ENCODE measurements at regions not wholly inside any gene's neighbourhood (a gene's known extent, or its start where the extent isn't known, plus 50 kb on each side); places are given as distances from the start of the nearest gene placed in this dataset.
A peak's percentile ranks its signal among the peaks of the same experiment; 100 is the strongest.
"Not testable (repeated sequence)": the region's sequence is repeated elsewhere in the genome, so short reads cannot be mapped to it uniquely, and the experiment has no call there.

- Mint-ChIP-seq H3K27me3 (ENCODE audit: low read depth in 3 of 3) (peaks cover 5 to 19% (median 12%) of the 10 kb centered on the region in 3 donors), H3K4me1 (no peaks in the 10 kb centered on the region), H3K36me3 (no peaks in the 10 kb centered on the region)
Observed at GRCh38 chr1:29387210-29387609, 150.9 kb downstream of the PTPRU start.

DNA sequence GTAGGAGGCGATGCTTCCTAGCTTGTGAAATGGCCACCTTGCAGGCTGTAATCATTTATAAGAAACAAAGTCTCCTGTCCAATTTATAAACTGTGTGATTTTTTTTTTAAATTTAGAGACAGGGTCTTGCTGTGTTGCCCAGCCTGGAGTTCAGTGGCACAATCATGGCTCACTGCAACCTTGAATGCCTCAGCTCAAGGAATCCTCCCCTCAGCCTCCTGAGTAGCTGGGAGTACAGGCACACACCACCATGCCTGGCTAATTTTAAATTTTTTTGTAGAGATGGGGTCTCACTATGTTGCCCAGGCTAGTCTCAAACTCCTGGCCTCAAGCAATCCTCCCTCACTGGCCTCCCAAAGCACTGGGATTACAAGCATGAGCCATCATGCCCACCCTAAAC, 150.1 kb downstream of the PTPRU start:
- H3K27ac Mint-ChIP-seq, H3K36me3 Mint-ChIP-seq, DNase-seq, H3K9me3 Mint-ChIP-seq, H3K4me3 Mint-ChIP-seq, H3K4me1 Mint-ChIP-seq: not testable (repeated sequence)
- H3K27me3 Mint-ChIP-seq (ENCODE audit: low read depth in 3 of 3): peaks cover 5 to 19% (median 11%) of the 10 kb centered on the region in 3 donors

More at GRCh38 chr1:29387210-29387609, 150.9 kb downstream of the PTPRU start:
- H3K27ac Mint-ChIP-seq: no peak overlapping the region
- DNase-seq: no peak
- H3K4me3 Mint-ChIP-seq: no peak overlapping the region
- H3K9me3 Mint-ChIP-seq: no peaks in the 10 kb centered on the region

- Mint-ChIP-seq H3K27me3 (ENCODE audit: low read depth in 3 of 3) (peaks cover 5 to 19% (median 11%) of the 10 kb centered on the region in 3 donors), H3K4me1 (no peaks in the 10 kb centered on the region), H3K4me3 (no peak overlapping the region), H3K9me3 (no peaks in the 10 kb centered on the region), H3K36me3 (no peaks in the 10 kb centered on the region), H3K27ac (no peak overlapping the region)
- DNase-seq: no peak
Observed at GRCh38 chr1:29385966-29386365, 149.6 kb downstream of the PTPRU start.

- Mint-ChIP-seq H3K4me1 (no peaks in the 10 kb centered on the region), H3K9me3 (peaks cover 0 to 4% (median under 1%) of the 10 kb centered on the region in 6 donors), H3K27me3 (ENCODE audit: low read depth in 3 of 3) (peaks cover 5 to 19% (median 14%) of the 10 kb centered on the region in 3 donors), H3K4me3 (no peak overlapping the region), H3K27ac (no peak overlapping the region), H3K36me3 (peaks cover 0 to under 1% (median 0%) of the 10 kb centered on the region in 3 donors)
- DNase-seq: no peak
Observed at GRCh38 chr1:29384496-29385015, 148.2 kb downstream of the PTPRU start.

DNA sequence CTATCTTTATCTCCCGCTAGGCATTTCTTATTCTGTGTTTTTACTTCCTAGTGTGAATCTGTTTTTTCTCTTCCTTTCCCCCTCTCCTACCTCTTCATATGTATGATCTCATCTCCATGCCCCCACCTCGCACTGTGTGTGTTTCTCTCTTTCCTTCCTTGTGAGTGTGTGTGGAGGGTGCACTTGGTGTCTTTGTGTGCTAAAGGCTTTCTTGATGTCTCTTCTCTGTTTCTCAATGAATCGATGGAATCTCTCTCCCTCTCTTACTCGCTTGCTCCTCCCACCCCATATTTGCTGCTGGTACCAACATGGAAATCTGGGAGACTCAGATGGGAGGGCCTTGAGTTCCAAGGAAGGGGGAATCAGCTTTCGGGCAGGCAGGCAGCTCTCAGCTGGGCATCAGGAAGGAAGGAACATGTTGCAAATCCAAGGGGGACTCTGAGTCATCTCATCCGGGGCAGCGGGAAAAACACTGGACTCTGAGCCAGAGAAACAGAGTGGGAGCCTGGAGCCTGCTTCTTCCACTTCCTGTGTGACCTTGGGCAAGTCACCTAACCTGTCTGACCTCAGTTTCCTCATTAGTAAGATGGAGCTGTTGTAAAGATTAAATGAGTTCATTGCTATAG, 147.5 kb downstream of the PTPRU start:
- Mint-ChIP-seq H3K36me3 (peaks cover under 1 to 7% (median 3%) of the 10 kb centered on the region in 3 donors), H3K27me3 (ENCODE audit: low read depth in 3 of 3) (peaks cover 5 to 19% (median 19%) of the 10 kb centered on the region in 3 donors), H3K27ac (no peak overlapping the region), H3K9me3 (peaks cover 5 to 11% (median 8%) of the 10 kb centered on the region in 6 donors), H3K4me3 (no peak overlapping the region), H3K4me1 (no peaks in the 10 kb centered on the region)
- DNase-seq: no peak

DNA sequence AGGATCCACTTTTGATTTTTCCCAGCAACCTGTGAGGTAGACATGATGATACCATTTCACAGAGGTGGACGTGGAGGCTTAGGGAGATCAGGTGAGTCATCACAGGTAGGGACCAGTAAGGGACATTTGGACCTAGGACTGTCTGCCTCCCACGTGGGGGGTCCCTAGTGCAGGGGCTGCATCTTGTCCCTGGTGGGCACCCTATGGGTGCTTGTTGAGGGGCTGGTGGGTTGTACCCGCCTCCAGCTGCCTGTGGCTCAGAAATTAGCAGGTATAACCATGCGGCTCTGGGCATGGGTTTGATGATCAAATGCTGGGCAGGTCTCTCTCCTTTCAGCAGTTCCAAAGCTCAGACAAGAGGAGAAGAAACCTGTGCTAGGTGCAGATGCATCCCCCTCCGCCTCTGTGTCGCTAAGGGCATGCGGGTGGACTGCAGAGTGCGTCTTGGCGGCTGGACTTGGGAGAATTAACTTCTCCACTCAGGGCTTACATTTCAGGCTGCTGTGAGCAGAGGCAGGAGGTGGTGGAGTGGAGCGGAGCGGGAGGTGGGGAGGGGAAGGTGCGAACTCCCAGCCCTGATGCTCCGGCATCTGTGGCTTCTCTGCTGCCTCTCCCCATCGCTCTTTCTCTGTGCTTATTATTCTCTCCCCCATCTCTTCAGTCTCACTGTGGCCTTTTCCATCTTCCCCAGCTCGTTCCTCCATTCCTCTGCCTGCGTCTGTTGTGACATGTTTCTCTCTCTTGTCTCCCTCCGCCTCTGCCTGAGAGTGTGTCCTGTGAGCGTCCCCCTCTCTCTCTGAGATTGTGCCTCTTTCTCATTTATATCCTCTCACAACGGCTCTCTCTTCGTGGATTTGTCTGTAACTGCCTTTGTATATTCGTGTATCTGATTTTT, 146.8 kb downstream of the PTPRU start:
- peak overlapping the region in 1 of 6 donors; percentile 52 for H3K27ac Mint-ChIP-seq
- H3K36me3 Mint-ChIP-seq: peaks cover 4 to 11% (median 7%) of the 10 kb centered on the region in 3 donors
- H3K4me1 Mint-ChIP-seq: no peaks in the 10 kb centered on the region
- peaks cover 9 to 19% (median 14%) of the 10 kb centered on the region in 6 donors for H3K9me3 Mint-ChIP-seq
- peaks cover 5 to 22% (median 19%) of the 10 kb centered on the region in 3 donors for H3K27me3 Mint-ChIP-seq (ENCODE audit: low read depth in 3 of 3)
- no peak overlapping the region for H3K4me3 Mint-ChIP-seq
- no peak for DNase-seq

- Mint-ChIP-seq H3K36me3 (peaks cover 4 to 11% (median 7%) of the 10 kb centered on the region in 3 donors), H3K27ac (no peak overlapping the region), H3K27me3 (ENCODE audit: low read depth in 3 of 3) (peaks cover 9 to 25% (median 19%) of the 10 kb centered on the region in 3 donors), H3K4me3 (no peak overlapping the region), H3K4me1 (no peaks in the 10 kb centered on the region), H3K9me3 (peaks cover 14 to 24% (median 20%) of the 10 kb centered on the region in 6 donors)
- DNase-seq: no peak
Observed at GRCh38 chr1:29381426-29381825, 145.1 kb downstream of the PTPRU start.

- Mint-ChIP-seq H3K36me3 (peaks cover 4 to 11% (median 7%) of the 10 kb centered on the region in 3 donors), H3K27me3 (ENCODE audit: low read depth in 3 of 3) (peaks cover 12 to 25% (median 15%) of the 10 kb centered on the region in 3 donors), H3K9me3 (peaks cover 14 to 25% (median 22%) of the 10 kb centered on the region in 6 donors)
Observed at GRCh38 chr1:29380532-29380931, 144.2 kb downstream of the PTPRU start.

GRCh38 chr1:29379443-29380073, 143.2 kb downstream of the PTPRU start:
- peaks cover 14 to 27% (median 25%) of the 10 kb centered on the region in 6 donors for H3K9me3 Mint-ChIP-seq
- no peak overlapping the region for H3K4me3 Mint-ChIP-seq
- peaks cover 4 to 11% (median 7%) of the 10 kb centered on the region in 3 donors for H3K36me3 Mint-ChIP-seq
- H3K27ac Mint-ChIP-seq: no peak overlapping the region
- H3K4me1 Mint-ChIP-seq: no peaks in the 10 kb centered on the region
- H3K27me3 Mint-ChIP-seq (ENCODE audit: low read depth in 3 of 3): peaks cover 16 to 18% (median 17%) of the 10 kb centered on the region in 3 donors
- no peak for DNase-seq

More at GRCh38 chr1:29380532-29380931, 144.2 kb downstream of the PTPRU start:
- H3K27ac Mint-ChIP-seq: no peak overlapping the region
- DNase-seq: no peak
- no peaks in the 10 kb centered on the region for H3K4me1 Mint-ChIP-seq
- no peak overlapping the region for H3K4me3 Mint-ChIP-seq

Data from immature natural killer cell (primary cell).